ENCODE measurements at regions not wholly inside any gene's neighbourhood (a gene's known extent, or its start where the extent isn't known, plus 50 kb on each side); places are given as distances from the start of the nearest gene placed in this dataset.

- peaks cover 5% of the 10 kb centered on the region for H3K9me3 Mint-ChIP-seq
- DNase-seq, result no peak
- no peak overlapping the region for H3K27ac Mint-ChIP-seq
- no peak overlapping the region for H3K4me3 Mint-ChIP-seq
- CTCF ChIA-PET, result interaction anchor here (1.4 kb wide), 1 partner anchor 13 kb away, joined by 5 read pairs; no protein-coding TSS in a partner anchor
- intact Hi-C loops (cut with micrococcal nuclease), result no loop called here
- peaks cover 24% of the 10 kb centered on the region for H3K4me1 Mint-ChIP-seq (ENCODE audit: low read depth)
- no peaks in the 10 kb centered on the region for H3K27me3 Mint-ChIP-seq (ENCODE audit: low read depth)
- peaks cover 11% of the 10 kb centered on the region for H3K36me3 Mint-ChIP-seq (ENCODE audit: low read depth)
Measured at GRCh38 chr14:50049093-50049492, 67.3 kb downstream of the VCPKMT start.

DNA sequence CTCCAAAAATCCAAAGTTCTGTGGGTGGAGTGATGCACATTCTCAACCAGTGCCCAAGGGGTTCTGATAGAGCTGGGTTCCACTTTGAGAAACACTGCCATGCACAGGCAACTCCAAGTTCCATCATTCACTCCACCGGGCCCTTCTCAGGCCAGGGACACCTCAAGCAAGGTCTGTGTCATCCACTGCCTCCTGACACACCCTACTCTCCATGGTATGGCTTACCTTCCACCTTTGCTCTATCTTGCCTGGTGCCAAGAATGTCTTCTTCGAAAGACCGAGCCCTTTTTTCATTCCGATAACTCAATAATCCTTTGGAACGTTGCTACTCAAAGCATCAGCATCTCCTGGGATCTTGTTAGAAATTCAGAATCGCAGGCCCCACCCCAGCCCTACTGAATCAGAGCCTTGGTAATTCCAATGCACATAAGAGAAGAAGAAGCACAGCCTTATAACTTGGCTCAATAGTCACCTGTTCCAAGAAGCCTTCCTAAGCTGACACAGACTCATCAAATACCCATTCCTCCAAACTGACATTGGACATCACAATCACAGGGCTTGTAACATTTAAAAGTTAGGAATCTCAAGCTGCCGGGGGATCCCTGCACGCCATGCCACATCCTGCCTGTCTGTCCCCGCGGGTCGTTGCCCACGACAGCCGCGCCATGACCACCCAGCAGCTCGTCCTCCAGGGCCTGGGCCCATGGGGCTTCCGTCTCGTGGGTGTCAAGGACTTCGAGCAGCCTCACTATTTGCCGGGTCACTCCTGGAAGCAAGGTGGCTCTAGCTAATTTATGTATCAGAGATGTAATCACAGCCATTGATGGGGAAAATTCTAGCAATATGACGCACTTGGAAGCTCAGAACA lies 66.4 kb downstream of the VCPKMT start:
- Mint-ChIP-seq H3K27ac (no peak overlapping the region), H3K4me1 (ENCODE audit: low read depth) (peaks cover 17% of the 10 kb centered on the region), H3K9me3 (peaks cover 5% of the 10 kb centered on the region), H3K27me3 (ENCODE audit: low read depth) (no peaks in the 10 kb centered on the region), H3K4me3 (no peak overlapping the region), H3K36me3 (ENCODE audit: low read depth) (peaks cover 11% of the 10 kb centered on the region)
- CTCF ChIA-PET, result interaction anchor here (1.4 kb wide), 1 partner anchor 12 kb away, joined by 5 read pairs; no protein-coding TSS in a partner anchor
- intact Hi-C loops (cut with micrococcal nuclease), result no loop called here
- no peak for DNase-seq

- no peak for DNase-seq
- peaks cover 6% of the 10 kb centered on the region for H3K4me1 Mint-ChIP-seq (ENCODE audit: low read depth)
- no peaks in the 10 kb centered on the region for H3K9me3 Mint-ChIP-seq
- intact Hi-C loops (cut with micrococcal nuclease), result no loop called here
- H3K4me3 Mint-ChIP-seq, result no peak overlapping the region
- H3K27ac Mint-ChIP-seq, result no peak overlapping the region
- no peaks in the 10 kb centered on the region for H3K27me3 Mint-ChIP-seq (ENCODE audit: low read depth)
- H3K36me3 Mint-ChIP-seq (ENCODE audit: low read depth), result peaks cover 3% of the 10 kb centered on the region
- CTCF ChIA-PET, result interaction anchor here (0.6 kb wide), 1 partner anchor 184 kb away, joined by 5 read pairs; no protein-coding TSS in a partner anchor
Measured at GRCh38 chr14:50051106-50051505, 65.3 kb downstream of the VCPKMT start.

- no peak overlapping the region for H3K4me3 Mint-ChIP-seq
- no peaks in the 10 kb centered on the region for H3K27me3 Mint-ChIP-seq (ENCODE audit: low read depth)
- intact Hi-C loops (cut with micrococcal nuclease), result no loop called here
- DNase-seq, result no peak
- no peak overlapping the region for H3K27ac Mint-ChIP-seq
- peaks cover 4% of the 10 kb centered on the region for H3K4me1 Mint-ChIP-seq (ENCODE audit: low read depth)
- H3K36me3 Mint-ChIP-seq (ENCODE audit: low read depth), result no peaks in the 10 kb centered on the region
- no peaks in the 10 kb centered on the region for H3K9me3 Mint-ChIP-seq
- CTCF ChIA-PET, result no interaction called here
Measured at GRCh38 chr14:50051706-50052105, 64.7 kb downstream of the VCPKMT start.

- peaks cover 11% of the 10 kb centered on the region for H3K4me1 Mint-ChIP-seq (ENCODE audit: low read depth)
- no peaks in the 10 kb centered on the region for H3K36me3 Mint-ChIP-seq (ENCODE audit: low read depth)
- intact Hi-C loops (cut with micrococcal nuclease), result no loop called here
- H3K27ac Mint-ChIP-seq, result no peak overlapping the region
- H3K27me3 Mint-ChIP-seq (ENCODE audit: low read depth), result no peaks in the 10 kb centered on the region
- CTCF ChIA-PET, result no interaction called here
- H3K9me3 Mint-ChIP-seq, result no peaks in the 10 kb centered on the region
- H3K4me3 Mint-ChIP-seq, result no peak overlapping the region
- DNase-seq, result no peak
Measured at GRCh38 chr14:50052517-50052916, 63.9 kb downstream of the VCPKMT start.

GRCh38 chr14:50053935-50054334 lies 62.4 kb downstream of the VCPKMT start:
- Mint-ChIP-seq H3K27ac (no peak overlapping the region), H3K36me3 (ENCODE audit: low read depth) (no peaks in the 10 kb centered on the region), H3K4me3 (no peak overlapping the region), H3K9me3 (no peaks in the 10 kb centered on the region), H3K27me3 (ENCODE audit: low read depth) (no peaks in the 10 kb centered on the region), H3K4me1 (ENCODE audit: low read depth) (peaks cover 16% of the 10 kb centered on the region)
- intact Hi-C loops (cut with micrococcal nuclease), result no loop called here
- CTCF ChIA-PET, result no interaction called here
- DNase-seq, result no peak

- Mint-ChIP-seq H3K27ac (no peak overlapping the region), H3K4me1 (ENCODE audit: low read depth) (peaks cover 26% of the 10 kb centered on the region), H3K4me3 (no peak overlapping the region), H3K36me3 (ENCODE audit: low read depth) (no peaks in the 10 kb centered on the region), H3K27me3 (ENCODE audit: low read depth) (no peaks in the 10 kb centered on the region), H3K9me3 (no peaks in the 10 kb centered on the region)
- intact Hi-C loops (cut with micrococcal nuclease), result no loop called here
- CTCF ChIA-PET, result interaction anchor here (1.1 kb wide), 1 partner anchor 27 kb away, joined by 3 read pairs; no protein-coding TSS in a partner anchor
- no peak for DNase-seq
Measured at GRCh38 chr14:50055461-50056228, 60.7 kb downstream of the VCPKMT start.

DNA sequence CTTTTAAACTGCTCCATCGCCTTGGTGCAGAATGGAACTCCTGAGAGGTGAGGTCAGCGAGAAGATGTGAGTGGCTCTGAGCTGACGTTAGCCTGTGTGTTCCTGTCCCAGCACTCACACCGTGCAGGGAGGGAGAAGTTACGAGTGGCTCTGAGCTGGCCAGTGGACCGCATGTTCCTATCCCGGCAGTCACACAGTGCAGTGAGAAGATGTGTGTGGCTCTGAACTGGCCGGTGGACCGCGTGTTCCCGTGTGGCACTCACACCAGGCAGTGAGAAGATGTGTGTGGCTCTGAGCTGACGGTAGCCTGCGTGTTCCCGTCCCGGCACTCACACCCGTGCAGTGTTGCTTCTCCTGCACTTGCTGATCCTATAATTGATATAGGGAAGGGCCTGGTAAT lies 59.9 kb downstream of the VCPKMT start:
- Mint-ChIP-seq H3K4me3 (no peak overlapping the region), H3K27me3 (ENCODE audit: low read depth) (no peaks in the 10 kb centered on the region), H3K4me1 (ENCODE audit: low read depth) (peaks cover 34% of the 10 kb centered on the region), H3K9me3 (no peaks in the 10 kb centered on the region), H3K36me3 (ENCODE audit: low read depth) (no peaks in the 10 kb centered on the region), H3K27ac (no peak overlapping the region)
- intact Hi-C loops (cut with micrococcal nuclease), result no loop called here
- CTCF ChIA-PET, result interaction anchor here (1.1 kb wide), 1 partner anchor 26 kb away, joined by 3 read pairs; no protein-coding TSS in a partner anchor
- DNase-seq, result no peak

DNA sequence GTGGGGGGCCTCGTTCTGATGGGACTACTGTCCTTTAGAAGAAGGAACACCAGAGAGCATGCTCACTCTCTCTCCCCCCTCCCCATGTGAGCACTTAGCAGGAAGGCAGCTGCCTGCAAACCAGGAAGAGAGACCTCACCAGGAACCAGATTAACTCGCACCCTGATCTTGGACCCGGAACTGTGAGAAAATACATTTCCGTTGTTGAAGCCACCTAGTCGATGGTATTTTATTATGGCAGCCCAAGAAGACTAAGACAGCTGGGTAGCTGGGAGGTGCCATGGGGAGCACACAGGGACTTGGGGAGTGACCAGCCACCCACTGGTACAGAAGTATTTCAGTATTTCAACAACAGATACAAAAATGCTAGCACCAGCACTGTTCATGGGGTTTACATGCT lies 59.0 kb downstream of the VCPKMT start:
- Mint-ChIP-seq H3K9me3 (no peaks in the 10 kb centered on the region), H3K27me3 (ENCODE audit: low read depth) (no peaks in the 10 kb centered on the region), H3K4me1 (ENCODE audit: low read depth) (peaks cover 39% of the 10 kb centered on the region), H3K27ac (no peak overlapping the region), H3K36me3 (ENCODE audit: low read depth) (no peaks in the 10 kb centered on the region), H3K4me3 (no peak overlapping the region)
- CTCF ChIA-PET, result no interaction called here
- intact Hi-C loops (cut with micrococcal nuclease), result no loop called here
- no peak for DNase-seq

DNA sequence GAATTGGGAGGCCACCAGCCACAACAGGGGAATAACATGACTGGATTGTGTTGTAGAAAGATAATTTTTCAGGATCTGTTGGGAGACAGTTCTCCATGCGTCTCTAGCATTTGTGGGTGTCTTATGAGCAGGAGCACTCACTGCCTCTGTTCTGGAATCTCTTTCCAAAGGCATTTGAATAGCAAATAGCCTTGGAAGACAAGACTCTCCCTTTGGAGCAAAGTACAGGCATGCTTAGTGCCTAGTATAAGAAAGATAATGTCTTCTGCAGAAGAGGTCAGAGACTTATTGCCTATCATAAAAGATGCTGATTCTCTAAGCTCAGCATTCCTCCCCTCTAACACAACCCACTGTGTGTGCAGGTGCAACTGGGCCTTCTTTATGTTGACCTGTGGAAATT lies 58.3 kb downstream of the VCPKMT start:
- Mint-ChIP-seq H3K4me3 (no peak overlapping the region), H3K4me1 (ENCODE audit: low read depth) (peaks cover 45% of the 10 kb centered on the region), H3K27ac (no peak overlapping the region), H3K27me3 (ENCODE audit: low read depth) (no peaks in the 10 kb centered on the region), H3K36me3 (ENCODE audit: low read depth) (no peaks in the 10 kb centered on the region), H3K9me3 (no peaks in the 10 kb centered on the region)
- intact Hi-C loops (cut with micrococcal nuclease), result no loop called here
- CTCF ChIA-PET, result no interaction called here
- no peak for DNase-seq
